VCaP (cell line): ENCODE measurements at regions not wholly inside any gene's neighbourhood (a gene's known extent, or its start where the extent isn't known, plus 50 kb on each side); places are given as distances from the start of the nearest gene placed in this dataset.

Source experiments
- H3K27ac ChIP-seq: fragments of 450-650 bp; 2 replicates; pipeline ENCODE4 v1.5.1; 2017
- TF ChIP-seq, protein P1 (sequence below): fragments of 450-650 bp; conservative IDR thresholded peaks from 2 replicates; pipeline ENCODE4 v1.5.1; 2017; ENCODE audit warnings: mild to moderate bottlenecking, moderate library complexity

DNA sequence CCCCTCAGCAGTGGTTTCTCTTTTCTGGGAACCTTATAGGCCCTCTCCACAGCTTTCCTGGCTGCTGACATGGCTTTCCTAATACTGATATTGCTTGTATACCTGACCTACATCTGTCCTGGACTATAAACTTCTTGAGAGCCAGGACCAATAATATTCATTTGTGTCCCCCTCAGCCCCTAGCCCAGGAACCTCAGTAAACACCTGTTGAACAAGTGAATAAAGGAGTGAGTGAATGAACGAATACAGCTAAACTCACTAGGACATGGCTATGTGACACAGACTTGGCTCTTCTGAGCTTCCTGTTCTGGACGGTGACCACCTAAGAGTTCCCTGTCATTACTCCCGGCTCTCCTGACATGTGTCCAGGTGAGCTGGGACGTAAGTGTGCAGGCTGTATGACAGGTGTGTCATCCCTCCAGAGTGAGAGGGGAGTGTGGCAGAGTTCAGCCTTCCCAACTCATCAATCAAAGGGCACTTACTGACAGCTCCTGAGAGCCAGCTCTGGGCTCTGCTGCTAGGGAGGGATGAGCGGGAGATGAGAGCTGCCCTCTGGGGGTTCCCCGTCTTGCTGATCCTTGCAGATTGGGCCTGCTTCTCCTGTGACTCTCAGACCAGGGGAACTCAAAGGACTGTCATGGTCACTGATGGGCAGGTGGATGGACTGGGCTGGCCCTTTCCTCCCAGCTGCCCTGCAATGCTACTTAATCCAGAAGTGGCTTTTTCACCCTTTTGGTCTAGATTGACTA lies 84.5 kb downstream of the HIF1AN start:
- TF ChIP-seq, protein P1, sequence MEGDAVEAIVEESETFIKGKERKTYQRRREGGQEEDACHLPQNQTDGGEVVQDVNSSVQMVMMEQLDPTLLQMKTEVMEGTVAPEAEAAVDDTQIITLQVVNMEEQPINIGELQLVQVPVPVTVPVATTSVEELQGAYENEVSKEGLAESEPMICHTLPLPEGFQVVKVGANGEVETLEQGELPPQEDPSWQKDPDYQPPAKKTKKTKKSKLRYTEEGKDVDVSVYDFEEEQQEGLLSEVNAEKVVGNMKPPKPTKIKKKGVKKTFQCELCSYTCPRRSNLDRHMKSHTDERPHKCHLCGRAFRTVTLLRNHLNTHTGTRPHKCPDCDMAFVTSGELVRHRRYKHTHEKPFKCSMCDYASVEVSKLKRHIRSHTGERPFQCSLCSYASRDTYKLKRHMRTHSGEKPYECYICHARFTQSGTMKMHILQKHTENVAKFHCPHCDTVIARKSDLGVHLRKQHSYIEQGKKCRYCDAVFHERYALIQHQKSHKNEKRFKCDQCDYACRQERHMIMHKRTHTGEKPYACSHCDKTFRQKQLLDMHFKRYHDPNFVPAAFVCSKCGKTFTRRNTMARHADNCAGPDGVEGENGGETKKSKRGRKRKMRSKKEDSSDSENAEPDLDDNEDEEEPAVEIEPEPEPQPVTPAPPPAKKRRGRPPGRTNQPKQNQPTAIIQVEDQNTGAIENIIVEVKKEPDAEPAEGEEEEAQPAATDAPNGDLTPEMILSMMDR: no peak
- no peak overlapping the region for H3K27ac ChIP-seq

DNA sequence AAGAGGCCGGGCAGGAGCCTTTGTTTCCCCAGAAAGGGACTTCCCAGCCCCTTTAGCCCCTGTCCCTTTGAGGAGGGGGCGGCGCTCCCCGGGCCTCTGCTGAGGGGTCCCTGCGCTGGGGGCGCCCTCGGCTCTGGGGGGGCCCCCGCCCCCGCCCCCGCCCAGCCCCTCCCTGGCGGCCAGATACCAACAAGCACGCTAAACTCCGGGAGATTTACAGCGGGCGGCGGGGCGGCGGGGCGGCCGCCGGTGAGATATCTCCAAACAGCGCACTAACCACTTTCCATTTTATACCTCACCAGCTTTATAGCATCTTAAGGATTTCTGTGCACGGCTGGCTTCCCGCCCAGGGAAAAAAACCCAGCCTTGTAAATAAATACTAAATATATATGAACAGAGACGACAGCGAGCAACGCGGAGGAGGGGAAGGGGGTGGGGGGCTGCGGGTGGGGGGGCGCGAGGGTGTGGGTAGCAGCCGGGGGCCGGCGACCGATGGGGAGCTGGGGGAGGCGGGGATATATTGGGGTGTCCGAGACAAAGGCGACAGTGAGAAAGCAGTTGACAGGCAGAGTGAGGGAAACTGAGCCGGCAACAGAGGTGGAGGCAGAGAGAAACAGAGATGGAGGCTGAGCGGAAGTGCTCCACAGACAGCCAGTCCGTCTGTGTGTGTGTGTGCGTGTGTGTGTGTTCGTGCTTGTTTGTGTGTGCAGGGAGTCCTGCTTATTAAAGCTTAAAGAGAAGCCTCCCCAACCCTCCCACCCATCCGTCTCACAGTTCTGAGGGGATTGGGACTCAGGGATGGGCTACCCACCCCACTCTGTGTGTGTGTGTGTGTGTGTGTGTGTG lies 85.8 kb downstream of the HIF1AN start:
- TF ChIP-seq, protein P1: no peak
- H3K27ac ChIP-seq: no peak overlapping the region

DNA sequence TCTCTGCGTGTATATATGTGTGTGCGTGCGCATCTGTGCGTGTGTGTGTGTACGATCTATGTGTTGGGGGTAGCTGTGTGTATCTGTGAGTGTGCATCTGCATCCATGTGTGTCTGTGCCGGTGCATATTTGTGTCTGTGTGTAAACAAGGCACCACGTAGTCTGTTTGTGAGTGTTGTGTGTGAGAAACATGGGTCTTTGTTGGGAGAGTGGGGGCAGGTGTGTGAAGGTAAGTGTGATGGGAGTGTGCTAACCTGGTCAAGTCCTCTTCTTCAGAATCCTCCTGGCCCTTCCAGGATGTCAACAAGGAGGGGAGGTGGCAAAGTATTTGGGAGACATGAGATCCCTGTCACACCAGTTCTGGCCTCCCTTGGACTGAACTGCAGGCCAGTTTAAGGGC lies 87.2 kb downstream of the HIF1AN start:
- TF ChIP-seq, protein P1: no peak

GRCh38 chr10:100623521-100624230 lies 87.9 kb downstream of the HIF1AN start:
- TF ChIP-seq, protein P1: no peak
- H3K27ac ChIP-seq: no peak overlapping the region

More for the DNA sequence above, 87.2 kb downstream of the HIF1AN start:
- H3K27ac ChIP-seq: no peak overlapping the region

- H3K27ac ChIP-seq: no peak overlapping the region
- TF ChIP-seq, protein P1: no peak
These were observed 88.6 kb downstream of the HIF1AN start for GRCh38 chr10:100624298-100624697.

- H3K27ac ChIP-seq: no peak overlapping the region
- TF ChIP-seq, protein P1: no peak
These were observed 90.1 kb downstream of the HIF1AN start for GRCh38 chr10:100625816-100626215.

GRCh38 chr10:100628061-100628460 lies 92.3 kb downstream of the HIF1AN start:
- H3K27ac ChIP-seq: no peak overlapping the region
- TF ChIP-seq, protein P1: no peak
